Keratinocyte (primary cell): ENCODE measurements at regions not wholly inside any gene's neighbourhood (a gene's known extent, or its start where the extent isn't known, plus 50 kb on each side); places are given as distances from the start of the nearest gene placed in this dataset.

Experiments
- CTCF ChIP-seq, 3 experiments: IDR thresholded peaks in 1 of 3; conservative IDR thresholded peaks in 1 of 3; optimal IDR thresholded peaks in 1 of 3; 2 replicates in 2 of 3; 3 replicates in 1 of 3; pipeline versions ENCODE3 to v1.5.1; 2011; ENCODE audit warnings: low read length in 3 of 3, mild to moderate bottlenecking in 3 of 3, moderate library complexity in 2 of 3, control low read depth in 1 of 3, inconsistent platforms in 1 of 3; ENCODE audit not compliant: insufficient read depth in 2 of 3; ENCODE audit errors: extremely low read depth in 1 of 3
- EZH2 ChIP-seq: IDR thresholded peaks from one replicate; pipeline ENCODE4 v1.6.1; 2012; ENCODE audit warnings: inconsistent platforms, mild to moderate bottlenecking, low read length, moderate library complexity

- TF ChIP-seq EZH2 (no peak), CTCF (optimal IDR thresholded peaks at IDR 0.05 in 1 of 3, IDR thresholded peaks at IDR 0.05 in 1 of 3, conservative IDR thresholded peaks at IDR 0.05 in 1 of 3; ENCODE audit: extremely low read depth in 1 of 3, insufficient read depth in 2 of 3, low read length in 3 of 3) (no peak)
These were observed 613.2 kb upstream of the ACVR2A start for GRCh38 chr2:147231607-147232006.
